ENCODE measurements at regions not wholly inside any gene's neighbourhood (a gene's known extent, or its start where the extent isn't known, plus 50 kb on each side); places are given as distances from the start of the nearest gene placed in this dataset.

GRCh38 chr5:123819386-123819785 lies 307.4 kb downstream of the CSNK1G3 start:
- no peaks in the 10 kb centered on the region for H3K36me3 ChIP-seq
- no peak overlapping the region for H3K4me3 ChIP-seq
- H3K9me3 ChIP-seq = no peaks in the 10 kb centered on the region
- peaks cover 8% of the 10 kb centered on the region for H3K4me1 ChIP-seq
- TF ChIP-seq CTCF (IDR thresholded peaks at IDR 0.05) (no peak), POLR2AphosphoS5 (IDR thresholded peaks at IDR 0.05) (no peak), POLR2A (IDR thresholded peaks at IDR 0.05) (no peak), EP300 (IDR thresholded peaks at IDR 0.05) (no peak)
- H3K27ac ChIP-seq = no peak overlapping the region
- DNase-seq (ENCODE audit: low spot score in 2 of 2) = no peak
- H3K27me3 ChIP-seq = no peaks in the 10 kb centered on the region
- WGBS = 85% methylated on average over 3 of the region's 3 CpGs

- H3K27ac ChIP-seq = no peak overlapping the region
- no peak for TF ChIP-seq EP300 (IDR thresholded peaks at IDR 0.05)
- H3K4me1 ChIP-seq = peaks cover 15% of the 10 kb centered on the region
- no peaks in the 10 kb centered on the region for H3K36me3 ChIP-seq
- WGBS = 91% methylated on average over 2 of the region's 2 CpGs
- H3K4me3 ChIP-seq = no peak overlapping the region
- no peaks in the 10 kb centered on the region for H3K27me3 ChIP-seq
- no peaks in the 10 kb centered on the region for H3K9me3 ChIP-seq
- DNase-seq (ENCODE audit: low spot score in 2 of 2) = no peak
Observed at GRCh38 chr5:123817267-123817666, 305.3 kb downstream of the CSNK1G3 start.

- peaks cover 25% of the 10 kb centered on the region for H3K4me1 ChIP-seq
- no peak for DNase-seq (ENCODE audit: low spot score in 2 of 2)
- 49% methylated on average over 8 of the region's 8 CpGs for WGBS
- no peak overlapping the region for H3K27ac ChIP-seq
- no peaks in the 10 kb centered on the region for H3K36me3 ChIP-seq
- H3K4me3 ChIP-seq = no peak overlapping the region
- no peaks in the 10 kb centered on the region for H3K9me3 ChIP-seq
- no peaks in the 10 kb centered on the region for H3K27me3 ChIP-seq
- TF ChIP-seq EP300 (IDR thresholded peaks at IDR 0.05) (no peak), CTCF (IDR thresholded peaks at IDR 0.05) (no peak), POLR2AphosphoS5 (IDR thresholded peaks at IDR 0.05) (no peak), POLR2A (IDR thresholded peaks at IDR 0.05) (no peak)
Observed at GRCh38 chr5:123814801-123815470, 303.0 kb downstream of the CSNK1G3 start.

GRCh38 chr5:123813937-123814624 lies 302.1 kb downstream of the CSNK1G3 start:
- no peaks in the 10 kb centered on the region for H3K9me3 ChIP-seq
- no peak for DNase-seq (ENCODE audit: low spot score in 2 of 2)
- no peaks in the 10 kb centered on the region for H3K27me3 ChIP-seq
- peaks cover 32% of the 10 kb centered on the region for H3K4me1 ChIP-seq
- no peaks in the 10 kb centered on the region for H3K36me3 ChIP-seq
- H3K27ac ChIP-seq = no peak overlapping the region
- WGBS = 37% methylated on average over 10 of the region's 10 CpGs
- H3K4me3 ChIP-seq = no peak overlapping the region
- TF ChIP-seq POLR2A (IDR thresholded peaks at IDR 0.05) (no peak), EP300 (IDR thresholded peaks at IDR 0.05) (no peak), CTCF (IDR thresholded peaks at IDR 0.05) (no peak), POLR2AphosphoS5 (IDR thresholded peaks at IDR 0.05) (no peak)

- H3K4me3 ChIP-seq = no peak overlapping the region
- DNase-seq (ENCODE audit: low spot score in 2 of 2) = no peak
- H3K4me1 ChIP-seq = peaks cover 38% of the 10 kb centered on the region
- no peaks in the 10 kb centered on the region for H3K9me3 ChIP-seq
- TF ChIP-seq CTCF (IDR thresholded peaks at IDR 0.05) (no peak), POLR2A (IDR thresholded peaks at IDR 0.05) (no peak), POLR2AphosphoS5 (IDR thresholded peaks at IDR 0.05) (no peak), EP300 (IDR thresholded peaks at IDR 0.05) (no peak)
- no peaks in the 10 kb centered on the region for H3K36me3 ChIP-seq
- H3K27ac ChIP-seq = no peak overlapping the region
- H3K27me3 ChIP-seq = no peaks in the 10 kb centered on the region
- WGBS = 81% methylated on average over 3 of the region's 3 CpGs
Observed at GRCh38 chr5:123813264-123813663, 301.3 kb downstream of the CSNK1G3 start.
